ENCODE measurements at regions not wholly inside any gene's neighbourhood (a gene's known extent, or its start where the extent isn't known, plus 50 kb on each side); places are given as distances from the start of the nearest gene placed in this dataset.

DNA sequence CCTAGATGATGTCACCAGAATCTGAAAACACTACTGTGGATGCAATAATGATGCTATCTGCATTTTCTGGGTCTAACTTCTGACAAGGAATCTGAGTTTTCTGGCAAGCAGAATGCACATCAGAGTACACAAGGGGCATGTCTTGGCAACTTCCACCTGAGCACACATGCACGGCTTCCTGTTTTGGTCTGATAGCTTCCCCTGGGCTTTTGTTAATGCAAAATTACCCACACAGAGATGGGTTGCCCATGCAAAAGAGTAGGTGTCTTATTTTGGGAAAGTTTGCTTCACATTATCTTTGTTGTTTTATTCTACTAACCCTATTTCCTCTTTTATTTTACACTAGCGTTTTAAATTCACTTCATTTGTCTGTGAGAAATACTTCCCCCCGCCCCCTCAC is 74.2 kb upstream of the SATB1 start:
- DNase-seq (ENCODE audit: low read depth), result no peak
- TF ChIP-seq, protein P1, sequence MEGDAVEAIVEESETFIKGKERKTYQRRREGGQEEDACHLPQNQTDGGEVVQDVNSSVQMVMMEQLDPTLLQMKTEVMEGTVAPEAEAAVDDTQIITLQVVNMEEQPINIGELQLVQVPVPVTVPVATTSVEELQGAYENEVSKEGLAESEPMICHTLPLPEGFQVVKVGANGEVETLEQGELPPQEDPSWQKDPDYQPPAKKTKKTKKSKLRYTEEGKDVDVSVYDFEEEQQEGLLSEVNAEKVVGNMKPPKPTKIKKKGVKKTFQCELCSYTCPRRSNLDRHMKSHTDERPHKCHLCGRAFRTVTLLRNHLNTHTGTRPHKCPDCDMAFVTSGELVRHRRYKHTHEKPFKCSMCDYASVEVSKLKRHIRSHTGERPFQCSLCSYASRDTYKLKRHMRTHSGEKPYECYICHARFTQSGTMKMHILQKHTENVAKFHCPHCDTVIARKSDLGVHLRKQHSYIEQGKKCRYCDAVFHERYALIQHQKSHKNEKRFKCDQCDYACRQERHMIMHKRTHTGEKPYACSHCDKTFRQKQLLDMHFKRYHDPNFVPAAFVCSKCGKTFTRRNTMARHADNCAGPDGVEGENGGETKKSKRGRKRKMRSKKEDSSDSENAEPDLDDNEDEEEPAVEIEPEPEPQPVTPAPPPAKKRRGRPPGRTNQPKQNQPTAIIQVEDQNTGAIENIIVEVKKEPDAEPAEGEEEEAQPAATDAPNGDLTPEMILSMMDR (conservative IDR thresholded peaks at IDR 0.05; ENCODE audit: control insufficient read depth, insufficient read depth, low read depth, low read length), result no peak
- H3K4me3 ChIP-seq (ENCODE audit: control insufficient read depth, low read depth, low read length), result no peak overlapping the region

DNA sequence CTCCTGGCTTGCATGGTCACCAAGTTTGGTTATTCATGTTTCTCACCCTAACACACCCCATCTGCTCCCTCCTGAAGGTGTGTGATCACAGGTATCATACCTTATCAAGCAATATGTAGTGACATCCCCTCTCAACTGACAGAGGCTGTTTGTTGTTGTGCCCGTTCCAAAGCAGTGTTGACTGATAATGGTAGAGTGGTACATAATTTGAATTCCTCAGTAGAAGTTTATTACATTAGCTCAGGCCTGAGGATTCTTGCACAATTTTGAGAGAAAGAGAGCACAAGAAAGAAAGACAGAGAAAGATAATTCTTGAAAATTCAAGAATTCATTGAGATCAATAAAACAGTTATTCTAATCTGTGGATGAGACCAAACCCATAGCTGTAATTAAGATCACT is 69.1 kb upstream of the SATB1 start:
- DNase-seq (ENCODE audit: low read depth), result no peak
- TF ChIP-seq, protein P1 (conservative IDR thresholded peaks at IDR 0.05; ENCODE audit: control insufficient read depth, insufficient read depth, low read depth, low read length), result no peak
- H3K4me3 ChIP-seq (ENCODE audit: control insufficient read depth, low read depth, low read length), result no peak overlapping the region

DNA sequence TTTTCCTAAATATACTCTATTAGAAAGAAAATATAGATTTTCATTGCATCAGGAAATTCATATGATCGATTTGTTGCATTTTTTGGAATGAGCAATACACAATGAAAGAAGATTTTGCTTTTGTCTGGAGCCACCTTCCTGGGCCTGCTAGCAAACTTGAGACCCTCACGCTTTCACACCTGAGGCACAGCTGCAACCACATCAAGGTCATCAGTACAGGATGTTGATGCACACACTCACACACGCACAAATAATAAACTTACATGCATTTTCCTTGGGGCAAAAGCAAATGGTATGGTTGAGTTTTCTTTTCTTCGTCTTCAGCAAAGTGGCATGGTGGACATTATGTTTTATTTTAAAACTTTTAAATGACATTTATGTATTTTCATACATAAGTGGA is 64.8 kb upstream of the SATB1 start:
- DNase-seq (ENCODE audit: low read depth), result no peak
- TF ChIP-seq, protein P1 (conservative IDR thresholded peaks at IDR 0.05; ENCODE audit: control insufficient read depth, insufficient read depth, low read depth, low read length), result no peak
- H3K4me3 ChIP-seq (ENCODE audit: control insufficient read depth, low read depth, low read length), result no peak overlapping the region

DNA sequence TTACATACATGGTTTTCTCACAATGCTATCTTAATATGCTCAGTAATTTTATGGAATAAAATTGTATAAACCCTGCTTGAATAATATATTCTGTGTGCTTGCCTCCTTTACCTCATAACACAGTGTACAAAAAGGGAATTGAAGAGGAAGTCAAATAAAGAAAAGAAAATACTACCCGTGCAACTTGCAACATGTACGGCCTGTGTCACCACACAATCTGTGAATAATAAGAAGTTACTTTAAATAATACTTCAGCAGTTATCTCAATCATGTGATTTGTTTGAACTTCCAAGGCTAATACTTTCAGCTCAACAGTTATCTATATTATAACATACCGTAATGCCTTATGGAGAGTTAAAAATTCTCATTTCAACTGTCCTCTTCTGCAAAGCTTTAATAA is 58.1 kb upstream of the SATB1 start:
- TF ChIP-seq, protein P1 (conservative IDR thresholded peaks at IDR 0.05; ENCODE audit: control insufficient read depth, insufficient read depth, low read depth, low read length), result no peak
- no peak overlapping the region for H3K4me3 ChIP-seq (ENCODE audit: control insufficient read depth, low read depth, low read length)
- no peak for DNase-seq (ENCODE audit: low read depth)

DNA sequence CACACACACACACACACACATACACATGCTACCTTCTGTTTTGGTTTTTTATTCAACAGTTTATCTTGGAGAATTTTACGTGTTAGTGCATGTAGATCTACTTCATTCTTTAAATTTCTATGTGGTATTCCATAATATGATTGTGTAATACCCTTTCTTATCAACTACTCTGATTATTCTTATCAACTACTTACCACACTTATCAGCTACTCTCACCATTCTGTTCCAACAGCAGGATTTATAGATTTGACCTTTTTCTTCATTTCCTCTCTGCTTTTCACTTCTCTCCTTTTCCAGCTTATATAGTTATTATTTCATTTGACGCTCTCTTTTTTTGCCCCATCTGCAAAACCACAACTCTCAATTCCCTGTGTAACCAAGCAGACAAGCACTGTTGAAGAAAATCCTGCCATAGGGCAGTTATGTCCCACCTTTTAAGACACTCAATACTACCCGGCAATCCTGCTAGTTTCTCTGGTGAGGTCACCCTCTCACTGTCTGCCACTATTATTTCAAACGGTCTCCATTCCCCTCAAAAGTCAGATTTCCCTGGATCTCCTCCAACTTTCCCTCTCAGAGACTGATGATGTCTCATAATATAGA is 56.9 kb upstream of the SATB1 start:
- DNase-seq (ENCODE audit: low read depth), result no peak
- H3K4me3 ChIP-seq (ENCODE audit: control insufficient read depth, low read depth, low read length), result no peak overlapping the region
- TF ChIP-seq, protein P1 (conservative IDR thresholded peaks at IDR 0.05; ENCODE audit: control insufficient read depth, insufficient read depth, low read depth, low read length), result no peak

DNA sequence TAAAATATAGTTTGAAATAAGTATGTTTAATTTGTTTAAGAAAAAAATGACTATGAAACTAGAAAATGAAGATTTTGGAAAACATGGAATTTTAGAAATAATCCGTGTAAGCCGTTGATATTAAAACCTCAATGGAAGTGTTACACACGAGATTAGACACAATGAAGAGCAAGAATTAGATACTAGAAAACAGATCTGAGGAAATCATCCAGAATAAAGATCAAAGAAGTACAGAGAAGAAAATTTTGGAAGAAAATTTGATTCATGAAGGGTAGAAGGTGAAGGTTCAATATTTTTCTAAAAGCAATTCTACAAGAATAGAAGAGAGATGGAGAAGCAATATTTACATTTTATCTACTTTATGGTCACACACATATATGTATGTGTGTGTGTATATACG is 52.5 kb upstream of the SATB1 start:
- no peak for DNase-seq (ENCODE audit: low read depth)
- TF ChIP-seq, protein P1 (conservative IDR thresholded peaks at IDR 0.05; ENCODE audit: control insufficient read depth, insufficient read depth, low read depth, low read length), result no peak
- H3K4me3 ChIP-seq (ENCODE audit: control insufficient read depth, low read depth, low read length), result no peak overlapping the region
